ENCODE measurements at regions not wholly inside any gene's neighbourhood (a gene's known extent, or its start where the extent isn't known, plus 50 kb on each side); places are given as distances from the start of the nearest gene placed in this dataset.

GRCh38 chr16:77592021-77592420 is 130.3 kb upstream of the NUDT7 start:
- no peak for TF ChIP-seq POLR2A (IDR thresholded peaks at IDR 0.05)
- TF ChIP-seq CTCF (IDR thresholded peaks at IDR 0.05) = no peak
